Loucy (cell line): ENCODE measurements at regions not wholly inside any gene's neighbourhood (a gene's known extent, or its start where the extent isn't known, plus 50 kb on each side); places are given as distances from the start of the nearest gene placed in this dataset.

Experiments
- H2AFZ ChIP-seq: fragments of 200-600 bp; sonication (generic); 2 replicates; pipeline ENCODE4 v1.6.0; 2016; ENCODE audit warnings: antibody characterized with exemption, mild to moderate bottlenecking, low read length, moderate library complexity
- H3F3A ChIP-seq: fragments of 200-600 bp; 2 replicates; pipeline ENCODE4 v1.6.0; 2016; ENCODE audit warnings: antibody characterized with exemption, low read depth, mild to moderate bottlenecking
- H3K27me3 ChIP-seq: fragments of 200-600 bp; sonication (generic); 2 replicates; pipeline ENCODE4 v1.6.1; 2014; ENCODE audit warnings: low read length, mild to moderate bottlenecking; ENCODE audit not compliant: insufficient read depth, poor library complexity, severe bottlenecking
- H3K36me3 ChIP-seq: fragments of 200-600 bp; sonication (generic); 2 replicates; pipeline ENCODE4 v1.6.1; 2016; ENCODE audit warnings: low read length; ENCODE audit not compliant: insufficient read depth
- H3K4me1 ChIP-seq: fragments of 200-600 bp; sonication (generic); 2 replicates; pipeline ENCODE4 v1.5.1; 2014; ENCODE audit warnings: low read length, mild to moderate bottlenecking; ENCODE audit not compliant: insufficient read depth, poor library complexity, severe bottlenecking
- H3K4me2 ChIP-seq: fragments of 200-600 bp; sonication (generic); 2 replicates; pipeline ENCODE4 v1.6.0; 2014; ENCODE audit warnings: antibody characterized with exemption, low read length, low read depth, mild to moderate bottlenecking; ENCODE audit not compliant: poor library complexity, severe bottlenecking
- H3K4me3 ChIP-seq: fragments of 200-600 bp; sonication (generic); 2 replicates; pipeline ENCODE4 v1.5.1; 2014; ENCODE audit warnings: low read length, mild to moderate bottlenecking, mixed read lengths; ENCODE audit not compliant: poor library complexity, severe bottlenecking
- H3K79me2 ChIP-seq: fragments of 200-600 bp; sonication (generic); 2 replicates; pipeline ENCODE4 v1.6.1; 2014; ENCODE audit warnings: low read length; ENCODE audit not compliant: insufficient read depth
- H3K9ac ChIP-seq: fragments of 200-600 bp; sonication (generic); 2 replicates; pipeline ENCODE4 v1.6.0; 2014; ENCODE audit warnings: mild to moderate bottlenecking, low read depth, low read length, moderate library complexity; ENCODE audit not compliant: poor library complexity, severe bottlenecking
- H3K9me2 ChIP-seq: fragments of 200-600 bp; sonication (generic); replicated peaks from 2 replicates; pipeline ENCODE4 v1.6.1; 2016; ENCODE audit warnings: low read depth, low read length, mixed read lengths
- H3K9me3 ChIP-seq: fragments of 200-600 bp; sonication (generic); 2 replicates; pipeline ENCODE4 v1.6.1; 2014; ENCODE audit warnings: mild to moderate bottlenecking, antibody characterized with exemption, low read length, low read depth; ENCODE audit not compliant: insufficient read depth
- H4K20me1 ChIP-seq: fragments of 200-600 bp; sonication (generic); 2 replicates; pipeline ENCODE4 v1.6.0; 2014; ENCODE audit warnings: antibody characterized with exemption, low read length, mild to moderate bottlenecking; ENCODE audit not compliant: insufficient read depth, poor library complexity, severe bottlenecking
- CTCF ChIP-seq: fragments of 200-600 bp; sonication (generic); conservative IDR thresholded peaks from 2 replicates; pipeline ENCODE4 v1.5.1; 2014; ENCODE audit warnings: mild to moderate bottlenecking, antibody characterized with exemption, low read length
- EZH2phosphoT487 ChIP-seq: fragments of 200-600 bp; IDR thresholded peaks from 2 replicates; pipeline ENCODE4 v1.6.1; 2018; ENCODE audit warnings: antibody characterized with exemption, mild to moderate bottlenecking, moderate library complexity, borderline replicate concordance

- H3K9me2 ChIP-seq: no peaks in the 10 kb centered on the region
- H2AFZ ChIP-seq: no peak overlapping the region
- H3K4me1 ChIP-seq: peaks cover 27% of the 10 kb centered on the region
- H3K36me3 ChIP-seq: no peaks in the 10 kb centered on the region
- TF ChIP-seq EZH2phosphoT487: no peak
- no peak for TF ChIP-seq CTCF
- no peaks in the 10 kb centered on the region for H3K27me3 ChIP-seq
- H3K4me3 ChIP-seq: no peak overlapping the region
- no peaks in the 10 kb centered on the region for H3K9me3 ChIP-seq
- no peak overlapping the region for H3K4me2 ChIP-seq
- no peaks in the 10 kb centered on the region for H3F3A ChIP-seq
- no peak overlapping the region for H3K9ac ChIP-seq
- H3K79me2 ChIP-seq: no peaks in the 10 kb centered on the region
- no peaks in the 10 kb centered on the region for H4K20me1 ChIP-seq
Measured at GRCh38 chr3:188051801-188052168, 102.2 kb upstream of the LPP start.

- Histone ChIP-seq H3K36me3 (no peaks in the 10 kb centered on the region), H3K4me3 (no peak overlapping the region), H3K9ac (no peak overlapping the region), H4K20me1 (no peaks in the 10 kb centered on the region), H2AFZ (peak overlapping the region; percentile 47; the same call in 1 of the 2 replicates), H3K4me1 (peaks cover 27% of the 10 kb centered on the region), H3K9me3 (no peaks in the 10 kb centered on the region), H3K79me2 (no peaks in the 10 kb centered on the region), H3K27me3 (no peaks in the 10 kb centered on the region), H3K4me2 (no peak overlapping the region), H3F3A (no peaks in the 10 kb centered on the region), H3K9me2 (no peaks in the 10 kb centered on the region)
- TF ChIP-seq EZH2phosphoT487 (no peak), CTCF (peak; percentile 34)
Measured at GRCh38 chr3:188052169-188053035, 101.6 kb upstream of the LPP start.

- H3K27me3 ChIP-seq: no peaks in the 10 kb centered on the region
- H3F3A ChIP-seq: no peaks in the 10 kb centered on the region
- H3K9me2 ChIP-seq: no peaks in the 10 kb centered on the region
- no peaks in the 10 kb centered on the region for H3K79me2 ChIP-seq
- no peaks in the 10 kb centered on the region for H4K20me1 ChIP-seq
- no peak overlapping the region for H3K9ac ChIP-seq
- TF ChIP-seq CTCF (no peak), EZH2phosphoT487 (no peak)
- H3K4me3 ChIP-seq: no peak overlapping the region
- H3K9me3 ChIP-seq: no peaks in the 10 kb centered on the region
- 0 out of 2 replicates have a peak overlapping the region, but pooled peaks have one; percentile 19 for H2AFZ ChIP-seq
- H3K4me2 ChIP-seq: no peak overlapping the region
- no peaks in the 10 kb centered on the region for H3K36me3 ChIP-seq
- peaks cover 27% of the 10 kb centered on the region for H3K4me1 ChIP-seq
Measured at GRCh38 chr3:188053036-188053340, 101.0 kb upstream of the LPP start.
